ENCODE measurements at regions not wholly inside any gene's neighbourhood (a gene's known extent, or its start where the extent isn't known, plus 50 kb on each side); places are given as distances from the start of the nearest gene placed in this dataset.
"Not testable (repeated sequence)": the region's sequence is repeated elsewhere in the genome, so short reads cannot be mapped to it uniquely, and the experiment has no call there.

GRCh38 chr5:36786448-36787012 is 90.0 kb upstream of the NIPBL start:
- DNase-seq, result no peak

- DNase-seq, result no peak
Measured at GRCh38 chr5:36787365-36788093, 89.0 kb upstream of the NIPBL start.

GRCh38 chr5:36790847-36791246 is 85.7 kb upstream of the NIPBL start:
- DNase-seq, result no peak

GRCh38 chr5:36792560-36793180 is 83.9 kb upstream of the NIPBL start:
- DNase-seq, result no peak

GRCh38 chr5:36795366-36795765 is 81.2 kb upstream of the NIPBL start:
- no peak for DNase-seq

- DNase-seq, result no peak
Measured at GRCh38 chr5:36796155-36796554, 80.4 kb upstream of the NIPBL start.

GRCh38 chr5:36801523-36801922 is 75.0 kb upstream of the NIPBL start:
- no peak for DNase-seq

- no peak for DNase-seq
Measured at GRCh38 chr5:36802187-36802586, 74.4 kb upstream of the NIPBL start.

- not testable (repeated sequence) for DNase-seq
Measured at GRCh38 chr5:36813249-36813648, 63.3 kb upstream of the NIPBL start.

- DNase-seq, result no peak
Measured at GRCh38 chr5:36815871-36816270, 60.7 kb upstream of the NIPBL start.

- DNase-seq, result peak; percentile 91
Measured at GRCh38 chr5:36820900-36821299, 55.7 kb upstream of the NIPBL start.

GRCh38 chr5:36826694-36827093 is 49.9 kb upstream of the NIPBL start:
- no peak for DNase-seq

All from NCI-H510A treated with DMSO at 0.1 percent for 48 hours (cell line).